ENCODE measurements at regions not wholly inside any gene's neighbourhood (a gene's known extent, or its start where the extent isn't known, plus 50 kb on each side); places are given as distances from the start of the nearest gene placed in this dataset.
"Not testable (repeated sequence)": the region's sequence is repeated elsewhere in the genome, so short reads cannot be mapped to it uniquely, and the experiment has no call there.

- DNase-seq, result no peak
Observed at GRCh38 chr3:87478716-87479115, 202.3 kb upstream of the POU1F1 start.

GRCh38 chr3:87473944-87474343 is 197.6 kb upstream of the POU1F1 start:
- no peak for DNase-seq

GRCh38 chr3:87468938-87469337 is 192.6 kb upstream of the POU1F1 start:
- no peak for DNase-seq

GRCh38 chr3:87468235-87468634 is 191.9 kb upstream of the POU1F1 start:
- DNase-seq, result no peak

- no peak for DNase-seq
Observed at GRCh38 chr3:87462228-87462627, 185.8 kb upstream of the POU1F1 start.

GRCh38 chr3:87461443-87461842 is 185.1 kb upstream of the POU1F1 start:
- DNase-seq, result no peak

GRCh38 chr3:87461036-87461435 is 184.7 kb upstream of the POU1F1 start:
- DNase-seq, result peak in 1 of 3 experiments; percentile 15

- no peak for DNase-seq
Observed at GRCh38 chr3:87448558-87448957, 172.2 kb upstream of the POU1F1 start.

GRCh38 chr3:87446849-87447387 is 170.5 kb upstream of the POU1F1 start:
- no peak for DNase-seq

GRCh38 chr3:87442470-87442869 is 166.1 kb upstream of the POU1F1 start:
- DNase-seq, result no peak

- DNase-seq, result no peak
Observed at GRCh38 chr3:87437765-87438164, 161.4 kb upstream of the POU1F1 start.

- DNase-seq, result peak in 1 of 3 experiments; percentile 60
Observed at GRCh38 chr3:87436781-87437543, 160.6 kb upstream of the POU1F1 start.

GRCh38 chr3:87435926-87436620 is 159.7 kb upstream of the POU1F1 start:
- no peak for DNase-seq

GRCh38 chr3:87433445-87433844 is 157.1 kb upstream of the POU1F1 start:
- not testable (repeated sequence) for DNase-seq

GRCh38 chr3:87426918-87427317 is 150.5 kb upstream of the POU1F1 start:
- DNase-seq, result no peak

GRCh38 chr3:87425056-87425455 is 148.7 kb upstream of the POU1F1 start:
- no peak for DNase-seq

GRCh38 chr3:87423336-87423735 is 147.0 kb upstream of the POU1F1 start:
- DNase-seq, result no peak

- DNase-seq, result peak in 1 of 3 experiments; percentile 22
Observed at GRCh38 chr3:87422333-87422732, 145.9 kb upstream of the POU1F1 start.

- DNase-seq, result no peak
Observed at GRCh38 chr3:87420171-87420570, 143.8 kb upstream of the POU1F1 start.

GRCh38 chr3:87414271-87414670 is 137.9 kb upstream of the POU1F1 start:
- DNase-seq, result no peak

- DNase-seq, result no peak
Observed at GRCh38 chr3:87413814-87414213, 137.4 kb upstream of the POU1F1 start.

- DNase-seq, result no peak
Observed at GRCh38 chr3:87410110-87410509, 133.7 kb upstream of the POU1F1 start.

- DNase-seq, result no peak
Observed at GRCh38 chr3:87398168-87398801, 121.9 kb upstream of the POU1F1 start.

GRCh38 chr3:87397211-87397610 is 120.8 kb upstream of the POU1F1 start:
- DNase-seq, result no peak
